ENCODE measurements at regions not wholly inside any gene's neighbourhood (a gene's known extent, or its start where the extent isn't known, plus 50 kb on each side); places are given as distances from the start of the nearest gene placed in this dataset.

Small RNA genes lying in the stretch of these regions (small RNA-seq; reads per million reads assigned to genes)
- gene AL163153.1 (0 reads per million in 4 donors), gene AL358913.1 (0 reads per million in 4 donors), gene AL442163.3 (0 reads per million in 4 donors)
